Type B pancreatic cell (in vitro differentiated cells): ENCODE measurements at regions not wholly inside any gene's neighbourhood (a gene's known extent, or its start where the extent isn't known, plus 50 kb on each side); places are given as distances from the start of the nearest gene placed in this dataset.

Source experiments
- DNase-seq: peaks from one replicate; pipeline ENCODE4 v3.0.0; 2021; ENCODE audit warnings: mixed read lengths; ENCODE audit not compliant: unreplicated experiment; ENCODE audit errors: extremely low spot score
- H3K27ac Mint-ChIP-seq: 2 replicates; pipeline ENCODE4 v1.8.0; 2021; ENCODE audit warnings: mild to moderate bottlenecking, mixed read lengths
- H3K27me3 Mint-ChIP-seq: 2 replicates; pipeline ENCODE4 v1.8.0; 2021; ENCODE audit warnings: mixed read lengths
- H3K36me3 Mint-ChIP-seq: 2 replicates; pipeline ENCODE4 v1.8.0; 2021; ENCODE audit warnings: mixed read lengths
- H3K4me1 Mint-ChIP-seq: one replicate; pipeline ENCODE4 v1.8.0; 2021; ENCODE audit warnings: mixed read lengths; ENCODE audit not compliant: unreplicated experiment
- H3K4me3 Mint-ChIP-seq: 2 replicates; pipeline ENCODE4 v1.8.0; 2021; ENCODE audit warnings: mild to moderate bottlenecking, mixed read lengths
- H3K9me3 Mint-ChIP-seq: 2 replicates; pipeline ENCODE4 v1.8.0; 2021; ENCODE audit warnings: mixed read lengths
- CTCF ChIP-seq: fragments of 200-600 bp; sonication (generic); conservative IDR thresholded peaks from 2 replicates; pipeline ENCODE4 v1.5.0; 2021; ENCODE audit warnings: antibody characterized with exemption, mild to moderate bottlenecking

GRCh38 chr3:150033721-150034120, 63.0 kb upstream of the PFN2 start:
- H3K9me3 Mint-ChIP-seq: no peaks in the 10 kb centered on the region
- H3K27ac Mint-ChIP-seq: no peak overlapping the region
- H3K4me1 Mint-ChIP-seq: peaks cover 12% of the 10 kb centered on the region
- H3K36me3 Mint-ChIP-seq: no peaks in the 10 kb centered on the region
- no peak for TF ChIP-seq CTCF
- no peaks in the 10 kb centered on the region for H3K27me3 Mint-ChIP-seq
- DNase-seq: no peak
- H3K4me3 Mint-ChIP-seq: no peak overlapping the region

- Mint-ChIP-seq H3K27ac (no peak overlapping the region), H3K27me3 (no peaks in the 10 kb centered on the region), H3K4me3 (no peak overlapping the region), H3K36me3 (no peaks in the 10 kb centered on the region), H3K9me3 (no peaks in the 10 kb centered on the region), H3K4me1 (peaks cover 8% of the 10 kb centered on the region)
- DNase-seq: no peak
- no peak for TF ChIP-seq CTCF
Measured at GRCh38 chr3:150030841-150031240, 60.1 kb upstream of the PFN2 start.

DNA sequence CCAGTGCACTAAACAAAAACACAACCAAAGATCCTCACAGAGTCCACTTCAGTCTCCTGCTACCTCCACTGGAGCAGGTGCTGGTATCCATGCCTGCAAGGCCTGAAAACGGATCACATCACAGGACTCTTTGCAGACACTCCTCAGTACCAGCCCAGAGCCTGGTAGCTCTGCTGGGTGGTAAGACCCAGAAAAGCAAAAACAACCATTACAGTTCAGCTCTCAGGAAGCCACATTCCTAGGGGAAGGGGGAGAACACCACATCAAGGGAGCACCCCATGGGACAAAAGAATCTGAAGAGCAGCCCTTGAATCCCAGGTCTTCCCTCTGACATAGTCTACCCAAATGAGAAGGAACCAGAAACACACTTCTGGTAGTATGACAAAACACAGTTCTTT, 52.5 kb upstream of the PFN2 start:
- Mint-ChIP-seq H3K27me3 (no peaks in the 10 kb centered on the region), H3K9me3 (peaks cover 8% of the 10 kb centered on the region), H3K4me1 (peaks cover 3% of the 10 kb centered on the region), H3K36me3 (no peaks in the 10 kb centered on the region), H3K4me3 (no peak overlapping the region), H3K27ac (no peak overlapping the region)
- no peak for TF ChIP-seq CTCF
- no peak for DNase-seq

GRCh38 chr3:150022381-150023238, 51.9 kb upstream of the PFN2 start:
- Mint-ChIP-seq H3K4me1 (peaks cover 3% of the 10 kb centered on the region), H3K36me3 (no peaks in the 10 kb centered on the region), H3K9me3 (peaks cover 12% of the 10 kb centered on the region), H3K27ac (no peak overlapping the region), H3K4me3 (no peak overlapping the region), H3K27me3 (peaks cover 4% of the 10 kb centered on the region)
- no peak for DNase-seq
- no peak for TF ChIP-seq CTCF

DNA sequence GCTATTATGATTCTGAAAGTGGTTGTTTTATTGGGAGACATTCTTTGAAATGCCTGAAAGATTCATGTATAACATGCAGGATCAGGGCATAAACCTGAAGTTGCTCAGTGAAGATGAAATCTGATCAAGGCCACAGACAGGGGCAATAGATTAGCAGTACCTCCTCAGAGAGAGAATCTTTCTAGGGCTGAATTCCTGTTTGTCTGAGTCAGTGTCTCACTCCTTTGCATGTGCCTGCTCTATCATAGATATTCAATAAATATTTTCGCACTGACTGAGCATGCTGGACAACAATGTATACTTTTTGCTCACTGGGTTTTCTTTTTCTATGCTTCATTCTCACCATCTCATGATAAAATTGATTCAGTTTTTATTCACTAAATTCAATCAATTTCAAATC, 49.8 kb upstream of the PFN2 start:
- H3K36me3 Mint-ChIP-seq: peaks cover 6% of the 10 kb centered on the region
- no peak for DNase-seq
- peaks cover 19% of the 10 kb centered on the region for H3K9me3 Mint-ChIP-seq
- H3K27me3 Mint-ChIP-seq: peaks cover 7% of the 10 kb centered on the region
- no peak overlapping the region for H3K4me3 Mint-ChIP-seq
- no peak overlapping the region for H3K27ac Mint-ChIP-seq
- H3K4me1 Mint-ChIP-seq: peaks cover 3% of the 10 kb centered on the region
- no peak for TF ChIP-seq CTCF
